Myocyte (in vitro differentiated cells): ENCODE measurements at regions not wholly inside any gene's neighbourhood (a gene's known extent, or its start where the extent isn't known, plus 50 kb on each side); places are given as distances from the start of the nearest gene placed in this dataset.
A peak's percentile ranks its signal among the peaks of the same experiment; 100 is the strongest.

Source experiments
- DNase-seq: peaks from one replicate; pipeline ENCODE4 v3.0.0-alpha.2; 2012; ENCODE audit warnings: low read depth

- DNase-seq: no peak
Measured at GRCh38 chr2:234438305-234438977, 58.4 kb downstream of the ARL4C start.

- peak; percentile 78 for DNase-seq
Measured at GRCh38 chr2:234437642-234438304, 59.1 kb downstream of the ARL4C start.

GRCh38 chr2:234436482-234436837, 60.4 kb downstream of the ARL4C start:
- no peak for DNase-seq

GRCh38 chr2:234435836-234436481, 60.9 kb downstream of the ARL4C start:
- peak; percentile 58 for DNase-seq

GRCh38 chr2:234433201-234433600, 63.7 kb downstream of the ARL4C start:
- no peak for DNase-seq

- DNase-seq: no peak
Measured at GRCh38 chr2:234430871-234431270, 66.0 kb downstream of the ARL4C start.

- no peak for DNase-seq
Measured at GRCh38 chr2:234429265-234429664, 67.6 kb downstream of the ARL4C start.

GRCh38 chr2:234427081-234428061, 69.5 kb downstream of the ARL4C start:
- DNase-seq: peak; percentile 51

GRCh38 chr2:234426616-234427015, 70.3 kb downstream of the ARL4C start:
- no peak for DNase-seq

- DNase-seq: no peak
Measured at GRCh38 chr2:234425639-234426603, 71.0 kb downstream of the ARL4C start.

- DNase-seq: no peak
Measured at GRCh38 chr2:234423884-234424283, 73.0 kb downstream of the ARL4C start.

GRCh38 chr2:234422981-234423431, 73.9 kb downstream of the ARL4C start:
- no peak for DNase-seq

GRCh38 chr2:234422273-234422732, 74.6 kb downstream of the ARL4C start:
- peak; percentile 74 for DNase-seq

GRCh38 chr2:234420408-234420807, 76.5 kb downstream of the ARL4C start:
- no peak for DNase-seq

- DNase-seq: no peak
Measured at GRCh38 chr2:234419726-234420125, 77.2 kb downstream of the ARL4C start.

GRCh38 chr2:234415706-234416105, 81.2 kb downstream of the ARL4C start:
- DNase-seq: peak; percentile 36

GRCh38 chr2:234414596-234414995, 82.3 kb downstream of the ARL4C start:
- DNase-seq: no peak

GRCh38 chr2:234412726-234413125, 84.2 kb downstream of the ARL4C start:
- DNase-seq: peak; percentile 87

- DNase-seq: no peak
Measured at GRCh38 chr2:234411793-234412192, 85.1 kb downstream of the ARL4C start.

- DNase-seq: no peak
Measured at GRCh38 chr2:234410526-234410925, 86.4 kb downstream of the ARL4C start.
